HG03025 (cell line): ENCODE measurements at regions not wholly inside any gene's neighbourhood (a gene's known extent, or its start where the extent isn't known, plus 50 kb on each side); places are given as distances from the start of the nearest gene placed in this dataset.

Experiments
- ATAC-seq: cut with Tn5 transposase; IDR thresholded peaks from one replicate; pipeline ENCODE4 v1.9.1; 2021; ENCODE audit warnings: mild to moderate bottlenecking, moderate library complexity; ENCODE audit not compliant: unreplicated experiment, low FRiP score

GRCh38 chr3:74676-75243, 121.8 kb upstream of the CHL1 start:
- ATAC-seq = no peak

DNA sequence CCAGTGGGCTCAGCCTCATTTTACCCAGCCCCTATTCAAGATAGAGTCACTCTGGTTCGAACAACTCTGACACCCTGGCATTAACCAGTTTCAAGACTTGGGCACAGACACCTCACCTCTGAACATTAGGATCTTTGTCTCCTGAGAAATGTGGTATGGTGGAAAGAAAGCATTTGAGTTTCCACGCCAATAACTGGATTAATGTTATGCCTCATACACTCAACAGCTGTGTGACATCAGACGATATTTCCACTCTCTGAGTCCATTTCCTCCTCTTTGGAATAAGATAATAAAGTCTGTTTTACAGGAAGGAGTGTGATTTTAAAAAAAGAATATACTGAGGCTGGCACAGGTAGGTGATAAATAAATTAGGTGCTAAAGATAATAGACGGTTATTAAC, 121.3 kb upstream of the CHL1 start:
- no peak for ATAC-seq

DNA sequence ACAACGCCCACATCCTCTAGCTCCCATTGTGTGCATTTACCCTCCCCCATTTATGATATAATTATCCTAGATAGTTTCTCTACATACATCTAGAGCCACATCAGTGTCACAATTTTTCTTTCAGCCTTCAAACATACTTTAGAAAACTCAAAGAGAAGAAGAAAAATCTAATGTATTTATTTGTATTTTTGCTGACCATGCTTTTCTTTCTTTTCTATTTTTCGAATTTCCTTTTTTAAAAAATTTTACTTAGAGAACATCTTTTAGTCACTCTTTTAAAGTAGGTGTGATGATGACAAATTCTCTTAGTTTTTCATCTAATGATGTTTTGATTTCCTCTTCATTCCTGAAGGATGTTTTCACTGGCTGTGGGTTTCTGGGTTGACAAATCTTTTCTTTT, 117.0 kb upstream of the CHL1 start:
- ATAC-seq = no peak

DNA sequence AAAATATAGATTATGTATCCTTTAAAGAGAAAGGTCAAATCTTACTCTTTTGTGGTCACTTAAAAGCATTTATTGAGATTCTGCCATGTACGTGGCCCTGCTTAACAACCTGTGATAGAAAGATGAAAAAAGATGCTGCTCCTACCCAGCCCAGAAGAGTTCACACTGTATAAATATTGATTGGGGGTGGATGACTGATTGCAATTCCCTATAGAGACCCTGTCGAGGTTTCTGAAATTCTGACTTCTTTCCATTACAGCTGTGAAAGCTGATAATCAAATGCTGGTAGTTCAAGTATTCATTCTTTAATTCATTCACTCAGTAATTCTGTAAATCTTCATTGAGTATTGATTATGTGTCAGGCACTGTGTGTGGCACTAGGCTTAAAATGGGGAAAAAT, 114.1 kb upstream of the CHL1 start:
- no peak for ATAC-seq

DNA sequence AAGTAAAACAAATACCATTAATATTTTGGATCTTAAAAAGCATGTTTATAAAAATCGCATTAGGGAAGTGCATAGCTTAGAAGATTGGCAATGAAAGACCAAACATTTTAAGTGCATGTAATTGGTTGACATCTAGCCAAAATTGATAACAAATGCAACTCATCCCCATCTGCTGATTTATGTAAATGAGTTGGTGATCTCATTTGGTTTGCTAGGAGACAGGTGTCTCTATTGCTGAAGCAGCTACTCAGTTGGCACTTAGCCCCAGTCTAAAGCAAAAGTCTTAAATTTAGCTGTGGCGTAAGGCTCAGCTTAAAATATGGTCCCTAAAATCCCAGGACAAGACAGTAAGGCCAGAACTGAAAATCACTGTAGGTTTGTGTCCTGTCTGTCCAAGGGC, 113.5 kb upstream of the CHL1 start:
- ATAC-seq = no peak

DNA sequence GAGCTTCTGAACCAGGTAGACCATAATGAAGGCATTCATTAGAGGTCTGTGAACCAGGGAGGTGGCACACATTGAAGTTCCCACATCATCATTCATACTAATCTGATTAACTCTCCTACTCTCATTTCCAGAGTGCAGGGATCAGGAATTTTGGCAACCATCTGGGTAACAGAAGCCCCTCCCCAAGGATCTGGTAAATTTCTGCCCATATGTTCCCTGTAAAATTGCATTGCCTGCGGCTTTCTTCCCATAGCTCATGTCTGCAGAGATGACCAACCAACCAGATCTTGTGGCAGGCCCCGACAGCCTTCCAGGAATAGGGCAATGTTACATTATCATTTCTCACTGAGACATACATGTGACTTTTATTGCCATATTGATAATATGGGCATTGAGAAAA, 111.4 kb upstream of the CHL1 start:
- ATAC-seq = no peak

GRCh38 chr3:88267-88666, 108.3 kb upstream of the CHL1 start:
- ATAC-seq = no peak

- no peak for ATAC-seq
Observed at GRCh38 chr3:93746-94145, 102.8 kb upstream of the CHL1 start.

GRCh38 chr3:96259-96658, 100.3 kb upstream of the CHL1 start:
- ATAC-seq = no peak

- no peak for ATAC-seq
Observed at GRCh38 chr3:97417-98258, 98.9 kb upstream of the CHL1 start.

GRCh38 chr3:98259-98654, 98.3 kb upstream of the CHL1 start:
- no peak for ATAC-seq

DNA sequence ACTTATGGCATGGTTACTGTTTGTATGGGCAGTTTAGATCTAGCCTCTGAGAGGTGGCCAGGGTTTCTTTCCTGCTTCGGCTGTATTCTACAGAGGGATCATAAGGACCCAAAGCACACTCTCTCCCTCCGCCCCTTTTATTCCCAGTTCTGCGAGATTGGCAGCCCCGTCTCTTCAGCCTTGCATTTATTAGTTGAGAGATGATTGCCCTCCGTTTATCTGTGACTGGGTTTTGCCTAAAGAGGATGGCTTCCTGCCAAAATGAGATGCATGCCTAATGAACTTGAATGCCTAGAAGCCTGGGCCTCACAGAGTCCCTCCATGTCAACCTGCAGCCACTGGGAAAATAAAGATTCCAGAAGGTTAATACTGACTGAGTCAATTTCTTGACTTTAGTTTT, 97.1 kb upstream of the CHL1 start:
- no peak for ATAC-seq

GRCh38 chr3:102484-102883, 94.1 kb upstream of the CHL1 start:
- no peak for ATAC-seq

DNA sequence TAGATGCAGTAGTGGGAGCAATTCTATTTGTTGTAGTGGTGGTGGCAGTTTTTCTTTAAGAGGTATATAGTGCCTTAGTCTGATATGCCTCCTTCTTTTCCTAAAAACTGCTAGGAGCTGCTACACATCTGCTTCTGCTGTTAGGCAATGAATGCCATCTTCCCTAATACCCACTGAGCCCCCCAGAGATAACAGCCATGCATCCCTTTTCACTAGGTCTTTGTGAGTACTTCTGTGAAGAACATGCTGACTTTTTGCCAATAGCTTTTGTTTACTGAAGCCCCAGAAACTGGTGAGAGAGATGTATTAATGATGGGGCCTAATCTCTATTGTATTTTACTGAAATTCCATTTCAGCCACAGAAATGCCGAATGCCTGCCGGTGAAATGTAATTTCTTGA, 92.6 kb upstream of the CHL1 start:
- ATAC-seq = no peak

DNA sequence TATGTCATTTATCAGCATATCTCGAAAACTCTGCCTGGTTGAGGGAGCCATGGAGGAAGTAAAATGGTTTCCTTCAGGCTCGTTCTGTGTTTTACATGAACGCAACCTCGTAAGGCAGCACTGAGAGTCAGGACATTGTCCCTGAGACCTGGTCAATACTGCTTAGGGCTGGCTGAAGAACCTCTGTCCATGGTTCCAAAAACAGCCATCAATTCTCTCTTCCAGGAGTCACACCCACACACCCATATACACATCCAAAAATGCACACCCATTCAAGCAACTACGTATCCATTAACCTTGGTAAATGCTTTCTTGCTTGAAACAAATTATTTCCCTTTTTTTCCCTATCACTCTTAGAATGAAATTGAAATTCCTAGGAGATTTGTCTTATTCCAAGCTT, 91.0 kb upstream of the CHL1 start:
- ATAC-seq = no peak

DNA sequence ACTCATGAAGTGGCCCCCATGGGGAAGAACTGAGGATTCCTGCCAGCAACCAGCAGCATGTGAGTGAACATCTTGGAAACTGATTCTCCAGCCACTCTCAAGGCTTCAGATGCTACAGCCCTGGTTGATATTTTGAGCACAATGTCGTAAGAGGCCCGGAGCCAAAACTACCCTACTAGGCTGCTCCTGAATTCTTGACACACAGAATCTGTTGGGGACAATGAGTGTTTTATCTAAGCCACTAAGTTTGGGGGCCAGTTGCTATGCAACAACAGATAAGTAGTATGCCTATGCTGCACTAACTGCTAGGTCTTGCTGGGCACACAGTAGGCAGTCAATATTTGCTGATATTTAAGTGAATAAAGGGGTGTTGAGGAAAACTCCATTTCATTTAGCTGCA, 89.9 kb upstream of the CHL1 start:
- no peak for ATAC-seq

- peak; percentile 73 for ATAC-seq
Observed at GRCh38 chr3:111143-112069, 85.2 kb upstream of the CHL1 start.

- ATAC-seq = no peak
Observed at GRCh38 chr3:112773-113172, 83.8 kb upstream of the CHL1 start.

DNA sequence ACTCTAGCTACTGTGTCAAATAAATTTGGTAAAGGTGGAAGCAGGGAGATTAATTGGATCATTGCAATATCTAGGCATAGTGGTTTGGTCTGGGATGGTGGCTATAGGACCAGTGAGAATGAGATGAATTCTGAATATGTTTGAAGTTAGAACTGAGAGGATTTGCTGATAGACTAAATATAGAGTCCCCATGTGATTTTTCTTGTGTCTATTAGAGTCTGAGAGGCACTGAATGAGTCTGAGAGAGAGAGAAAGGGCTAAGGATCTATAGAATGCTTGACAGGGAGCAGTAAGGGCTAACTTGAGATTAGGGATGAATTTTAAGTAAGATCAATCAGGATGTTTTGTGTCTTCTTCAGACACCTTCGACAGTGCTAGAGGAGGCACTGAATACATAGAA, 77.9 kb upstream of the CHL1 start:
- no peak for ATAC-seq

DNA sequence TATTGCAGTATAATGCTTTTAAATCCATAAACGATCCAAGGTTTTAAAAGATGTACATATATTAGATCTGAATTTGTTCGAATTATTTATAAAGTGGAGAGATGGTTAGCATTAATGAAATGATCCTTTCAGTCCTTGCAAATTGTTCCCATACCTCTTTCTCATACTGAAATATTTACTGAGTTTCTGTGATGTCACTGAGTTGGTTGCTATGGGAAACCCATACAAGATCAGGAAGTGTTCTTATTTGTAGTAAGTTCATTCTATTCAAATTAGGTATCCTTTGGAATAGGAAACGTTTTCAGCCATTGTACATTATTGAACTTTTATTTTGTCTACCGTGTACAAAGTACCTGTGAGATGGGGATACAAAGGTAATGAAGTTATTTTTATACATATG, 73.2 kb upstream of the CHL1 start:
- no peak for ATAC-seq

- no peak for ATAC-seq
Observed at GRCh38 chr3:124557-125179, 71.9 kb upstream of the CHL1 start.
